GM12864 (cell line): ENCODE measurements at regions not wholly inside any gene's neighbourhood (a gene's known extent, or its start where the extent isn't known, plus 50 kb on each side); places are given as distances from the start of the nearest gene placed in this dataset.
"Not testable (repeated sequence)": the region's sequence is repeated elsewhere in the genome, so short reads cannot be mapped to it uniquely, and the experiment has no call there.

Experiments used
- DNase-seq: peaks from one replicate; pipeline ENCODE4 v3.0.0-alpha.2; 2011; ENCODE audit warnings: low read depth
- H3K4me3 ChIP-seq: 2 replicates; pipeline ENCODE4 v1.5.1; 2011; ENCODE audit warnings: mild to moderate bottlenecking, low read depth, low read length, control low read depth
- TF ChIP-seq, protein P1 (sequence below): IDR thresholded peaks from 2 replicates; pipeline ENCODE4 v1.5.1; 2011; ENCODE audit warnings: low read depth, mild to moderate bottlenecking, moderate library complexity, low read length, control low read depth, inconsistent platforms; ENCODE audit errors: missing control alignments

DNA sequence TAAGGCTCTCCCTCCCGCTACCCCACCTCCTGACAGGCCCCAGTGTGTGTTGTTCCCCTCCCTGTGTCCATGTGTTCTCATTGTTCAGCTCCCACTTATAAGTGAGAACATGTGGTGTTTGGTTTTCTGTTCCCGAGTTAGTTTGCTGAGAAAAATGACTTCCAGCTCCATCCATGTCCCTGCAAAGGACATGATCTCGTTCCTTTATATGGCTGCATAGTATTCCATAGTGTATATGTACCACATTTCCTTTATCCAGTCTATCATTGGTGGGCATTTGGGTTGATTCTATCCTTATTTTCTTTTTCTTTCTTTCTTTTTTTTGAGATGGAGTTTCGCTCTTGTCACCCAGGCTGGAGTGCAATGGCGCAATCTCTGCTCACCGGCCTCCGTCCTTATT lies 57.8 kb upstream of the RASSF3 start:
- H3K4me3 ChIP-seq, DNase-seq: not testable (repeated sequence)

DNA sequence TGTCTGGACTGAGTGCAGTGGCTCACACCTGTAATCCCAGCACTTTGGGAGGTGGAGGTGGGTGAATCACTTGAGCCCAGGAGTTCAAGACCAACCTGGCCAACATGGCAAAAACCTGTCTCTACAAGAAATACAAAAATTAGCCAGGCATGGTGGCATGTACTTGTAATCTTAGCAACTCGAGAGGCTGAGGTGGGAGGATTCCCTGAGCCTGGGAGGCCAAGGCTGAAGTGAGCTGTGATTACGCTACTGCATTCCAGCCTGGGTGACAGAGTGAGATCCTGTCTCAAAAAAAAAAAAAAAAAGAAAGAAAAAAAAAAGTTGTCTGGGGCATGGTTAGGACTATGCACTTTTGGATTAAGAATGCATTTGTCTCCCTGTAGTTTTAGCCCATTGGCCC lies 56.6 kb upstream of the RASSF3 start:
- not testable (repeated sequence) for DNase-seq, H3K4me3 ChIP-seq

DNA sequence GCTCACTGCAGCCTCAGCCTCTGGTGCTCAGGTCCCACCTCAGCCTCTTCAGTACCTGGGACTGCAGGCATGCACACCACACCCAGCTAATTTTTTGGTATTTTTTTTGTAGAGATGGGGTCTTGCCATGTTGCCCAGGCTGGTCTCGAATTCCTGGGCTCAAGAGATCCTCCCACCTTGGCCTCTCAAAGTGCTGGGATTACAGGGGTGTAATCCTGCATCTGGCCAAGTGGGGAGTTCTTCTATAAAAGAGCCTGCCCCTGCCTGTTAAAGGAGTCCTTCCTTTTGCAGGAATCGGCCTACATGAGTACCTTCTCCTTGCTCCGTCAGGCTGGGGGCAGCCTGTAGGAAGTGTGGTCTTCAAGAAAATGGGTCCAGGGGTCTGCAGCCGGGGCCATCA lies 54.1 kb upstream of the RASSF3 start:
- H3K4me3 ChIP-seq, result no peak overlapping the region
- no peak for DNase-seq
- TF ChIP-seq, protein P1, sequence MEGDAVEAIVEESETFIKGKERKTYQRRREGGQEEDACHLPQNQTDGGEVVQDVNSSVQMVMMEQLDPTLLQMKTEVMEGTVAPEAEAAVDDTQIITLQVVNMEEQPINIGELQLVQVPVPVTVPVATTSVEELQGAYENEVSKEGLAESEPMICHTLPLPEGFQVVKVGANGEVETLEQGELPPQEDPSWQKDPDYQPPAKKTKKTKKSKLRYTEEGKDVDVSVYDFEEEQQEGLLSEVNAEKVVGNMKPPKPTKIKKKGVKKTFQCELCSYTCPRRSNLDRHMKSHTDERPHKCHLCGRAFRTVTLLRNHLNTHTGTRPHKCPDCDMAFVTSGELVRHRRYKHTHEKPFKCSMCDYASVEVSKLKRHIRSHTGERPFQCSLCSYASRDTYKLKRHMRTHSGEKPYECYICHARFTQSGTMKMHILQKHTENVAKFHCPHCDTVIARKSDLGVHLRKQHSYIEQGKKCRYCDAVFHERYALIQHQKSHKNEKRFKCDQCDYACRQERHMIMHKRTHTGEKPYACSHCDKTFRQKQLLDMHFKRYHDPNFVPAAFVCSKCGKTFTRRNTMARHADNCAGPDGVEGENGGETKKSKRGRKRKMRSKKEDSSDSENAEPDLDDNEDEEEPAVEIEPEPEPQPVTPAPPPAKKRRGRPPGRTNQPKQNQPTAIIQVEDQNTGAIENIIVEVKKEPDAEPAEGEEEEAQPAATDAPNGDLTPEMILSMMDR, result peak; percentile 6

DNA sequence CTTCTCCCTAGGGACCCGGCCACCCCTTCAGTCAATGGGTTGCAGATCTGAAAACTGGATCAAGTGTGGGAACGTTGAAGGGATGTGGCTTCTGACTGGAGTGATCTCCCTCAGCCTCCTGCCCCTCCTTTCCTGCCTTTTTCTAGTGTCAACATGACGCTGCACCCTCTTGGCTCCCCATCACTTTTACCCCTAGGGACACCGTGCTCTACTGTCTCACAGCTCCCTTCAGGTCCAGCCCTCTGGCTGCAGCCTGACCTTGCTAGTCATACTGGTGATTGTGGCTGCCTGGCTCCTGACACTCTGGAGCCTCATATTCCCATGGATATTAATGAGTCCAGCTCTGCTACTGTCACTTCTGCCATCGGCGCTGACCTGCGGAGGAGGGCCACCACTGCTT lies 51.5 kb upstream of the RASSF3 start:
- no peak overlapping the region for H3K4me3 ChIP-seq
- DNase-seq, result no peak
- TF ChIP-seq, protein P1, result no peak

DNA sequence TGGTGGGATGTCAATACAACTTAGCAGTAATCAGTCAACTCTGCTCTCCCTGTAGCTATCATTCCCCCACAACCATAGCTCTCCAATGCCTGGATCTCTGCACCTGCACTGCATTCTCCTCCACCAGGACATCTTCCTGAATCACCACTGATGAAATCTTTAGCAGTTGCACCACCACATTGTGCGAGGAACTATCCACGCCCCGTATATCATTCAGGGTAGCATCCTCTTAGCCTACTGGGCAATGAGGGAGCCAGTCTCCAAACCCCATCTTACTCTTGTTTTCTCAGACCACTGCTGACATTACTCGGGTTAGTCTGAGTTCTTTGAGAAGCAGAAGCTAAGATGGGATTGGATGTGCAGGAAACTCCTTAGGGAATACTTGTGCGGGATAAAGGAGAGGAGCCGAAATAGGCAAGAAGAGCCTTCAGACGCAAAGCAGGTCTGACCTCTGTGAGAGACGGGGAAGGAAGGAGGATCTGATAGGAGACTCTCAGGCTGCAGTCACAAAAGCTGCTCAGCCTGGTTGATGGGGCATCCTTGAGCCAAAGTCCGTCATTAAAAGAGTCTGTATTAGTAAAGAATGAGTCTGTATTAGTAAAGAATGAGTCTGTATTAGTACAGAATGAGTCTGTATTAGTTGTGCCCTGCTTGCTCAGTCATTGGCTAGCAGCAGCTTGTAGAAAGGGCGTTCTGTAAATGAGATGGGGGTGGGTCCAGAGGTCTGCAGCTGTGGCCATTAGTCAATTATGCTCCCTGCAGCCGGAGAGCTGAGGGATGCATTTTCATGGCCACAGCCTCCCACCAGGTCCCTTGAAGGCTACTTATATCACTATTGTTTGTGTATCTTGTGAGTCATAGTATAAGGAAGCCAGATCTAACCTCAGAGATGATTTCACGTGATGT lies 49.6 kb upstream of the RASSF3 start:
- TF ChIP-seq, protein P1, result no peak
- no peak for DNase-seq

More for the DNA sequence above, 49.6 kb upstream of the RASSF3 start:
- no peak overlapping the region for H3K4me3 ChIP-seq
